ELR (cell line): ENCODE measurements at regions not wholly inside any gene's neighbourhood (a gene's known extent, or its start where the extent isn't known, plus 50 kb on each side); places are given as distances from the start of the nearest gene placed in this dataset.
"Not testable (repeated sequence)": the region's sequence is repeated elsewhere in the genome, so short reads cannot be mapped to it uniquely, and the experiment has no call there.

ENCODE experiments used
- DNase-seq: peaks from one replicate; pipeline ENCODE4 v3.0.0-alpha.2; 2015; ENCODE audit warnings: low read depth

GRCh38 chr3:170705131-170705530, 119.3 kb upstream of the SLC7A14 start:
- DNase-seq: no peak

GRCh38 chr3:170703121-170703588, 117.3 kb upstream of the SLC7A14 start:
- DNase-seq: peak; percentile 97

- DNase-seq: peak; percentile 45
These were observed 116.1 kb upstream of the SLC7A14 start for GRCh38 chr3:170701696-170702678.

- no peak for DNase-seq
These were observed 114.2 kb upstream of the SLC7A14 start for GRCh38 chr3:170700054-170700404.

GRCh38 chr3:170699158-170700053, 113.5 kb upstream of the SLC7A14 start:
- no peak for DNase-seq

- no peak for DNase-seq
These were observed 112.0 kb upstream of the SLC7A14 start for GRCh38 chr3:170697908-170698307.

- DNase-seq: no peak
These were observed 111.3 kb upstream of the SLC7A14 start for GRCh38 chr3:170697131-170697530.

GRCh38 chr3:170695486-170696064, 109.7 kb upstream of the SLC7A14 start:
- no peak for DNase-seq

GRCh38 chr3:170692720-170693119, 106.8 kb upstream of the SLC7A14 start:
- peak; percentile 80 for DNase-seq

- no peak for DNase-seq
These were observed 104.7 kb upstream of the SLC7A14 start for GRCh38 chr3:170690661-170690981.

GRCh38 chr3:170689893-170690660, 104.2 kb upstream of the SLC7A14 start:
- DNase-seq: peak; percentile 57

- DNase-seq: peak; percentile 98
These were observed 103.5 kb upstream of the SLC7A14 start for GRCh38 chr3:170689296-170689829.

- not testable (repeated sequence) for DNase-seq
These were observed 102.3 kb upstream of the SLC7A14 start for GRCh38 chr3:170688222-170688621.

- DNase-seq: no peak
These were observed 94.7 kb upstream of the SLC7A14 start for GRCh38 chr3:170680593-170680992.

- DNase-seq: no peak
These were observed 93.3 kb upstream of the SLC7A14 start for GRCh38 chr3:170679190-170679589.

GRCh38 chr3:170670504-170670903, 84.6 kb upstream of the SLC7A14 start:
- no peak for DNase-seq

GRCh38 chr3:170662986-170663385, 77.1 kb upstream of the SLC7A14 start:
- DNase-seq: not testable (repeated sequence)

- no peak for DNase-seq
These were observed 74.3 kb upstream of the SLC7A14 start for GRCh38 chr3:170660139-170660538.

- DNase-seq: no peak
These were observed 71.4 kb upstream of the SLC7A14 start for GRCh38 chr3:170657312-170657711.

- no peak for DNase-seq
These were observed 70.4 kb upstream of the SLC7A14 start for GRCh38 chr3:170656284-170656683.

- no peak for DNase-seq
These were observed 67.9 kb upstream of the SLC7A14 start for GRCh38 chr3:170653801-170654200.
